Thoracic aorta (tissue), 2 donors: ENCODE measurements at regions not wholly inside any gene's neighbourhood (a gene's known extent, or its start where the extent isn't known, plus 50 kb on each side); places are given as distances from the start of the nearest gene placed in this dataset.
A peak's percentile ranks its signal among the peaks of the same experiment; 100 is the strongest.

Source experiments
- ATAC-seq: fragments of 150-250 bp; one replicate; pipeline ENCODE4 v1.8.0; 2017; ENCODE audit warnings: low read depth; ENCODE audit not compliant: insufficient number of reproducible peaks, low FRiP score
- DNase-seq: peaks from one replicate; pipeline ENCODE4 v3.0.0-alpha.2; 2020; ENCODE audit warnings: low spot score
- H3K27ac ChIP-seq, 2 donors: fragments of 200-600 bp; sonication (generic); 1 replicate in 1 of 2; 2 replicates in 1 of 2; pipeline ENCODE4 v1.5.1; 2016; ENCODE audit warnings: mild to moderate bottlenecking in 2 of 2, moderate library complexity in 2 of 2
- H3K27me3 ChIP-seq: fragments of 200-600 bp; sonication (generic); replicated peaks from 2 replicates; pipeline ENCODE4 v1.6.0; 2016; ENCODE audit warnings: mild to moderate bottlenecking; ENCODE audit not compliant: insufficient read depth
- H3K36me3 ChIP-seq: fragments of 200-600 bp; sonication (generic); one replicate; pipeline ENCODE4 v1.5.1; 2016
- H3K4me1 ChIP-seq, 2 donors: fragments of 200-600 bp; sonication (generic); 1 replicate in 1 of 2; 2 replicates in 1 of 2; pipeline versions ENCODE4 v1.5.1 to v1.6.0; 2016; ENCODE audit warnings: low read depth in 2 of 2, mild to moderate bottlenecking in 1 of 2; ENCODE audit not compliant: control insufficient read depth in 1 of 2
- H3K4me3 ChIP-seq: fragments of 200-600 bp; sonication (generic); 2 replicates; pipeline ENCODE4 v1.5.1; 2016; ENCODE audit warnings: mild to moderate bottlenecking
- H3K9me3 ChIP-seq: fragments of 200-600 bp; sonication (generic); 2 replicates; pipeline ENCODE4 v1.5.1; 2016
- TF ChIP-seq, protein P1 (sequence below): fragments of 200-600 bp; sonication (generic); IDR thresholded peaks from one replicate; pipeline ENCODE4 v1.5.1; 2019; ENCODE audit warnings: antibody characterized with exemption

DNA sequence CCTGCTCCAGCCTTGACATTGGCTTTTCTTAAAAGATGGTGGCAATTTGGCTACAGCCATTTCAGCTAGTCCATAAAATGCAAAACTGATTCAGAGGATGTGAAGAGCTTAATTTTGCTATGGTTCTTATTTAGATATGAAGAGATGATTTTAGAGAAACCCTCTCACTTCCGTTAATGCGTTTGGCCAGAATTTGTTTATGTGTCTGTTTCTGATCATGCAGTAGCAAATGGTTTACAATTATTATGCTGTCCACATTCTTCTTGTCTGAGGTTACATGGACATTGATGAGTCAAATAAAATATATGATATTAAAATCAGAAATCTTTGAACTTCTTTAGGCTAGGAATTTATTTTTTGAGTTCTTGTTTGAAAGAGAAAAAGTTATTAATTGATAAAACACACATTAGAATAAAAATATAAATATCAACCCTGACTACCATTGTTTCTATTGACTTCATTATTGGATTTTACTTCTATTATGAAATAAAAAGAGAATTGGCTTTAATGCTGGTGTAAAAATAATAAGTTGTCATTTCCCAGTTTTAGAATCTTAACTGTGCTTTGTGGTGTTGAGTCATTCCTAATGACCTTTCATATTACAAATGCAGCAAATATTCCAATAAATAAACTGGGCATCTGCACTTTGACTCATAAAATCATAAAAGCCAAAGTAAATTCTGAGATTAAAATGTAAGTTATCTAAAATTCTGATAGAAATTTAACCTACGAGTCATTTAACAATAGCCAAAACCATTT is 1286.0 kb upstream of the GJE1 start:
- Histone ChIP-seq H3K27ac (no peak overlapping the region), H3K27me3 (no peaks in the 10 kb centered on the region), H3K4me3 (no peak overlapping the region), H3K36me3 (no peaks in the 10 kb centered on the region), H3K4me1 (peaks cover 10 to 33% of the 10 kb centered on the region in 2 donors), H3K9me3 (no peaks in the 10 kb centered on the region)
- TF ChIP-seq, protein P1, sequence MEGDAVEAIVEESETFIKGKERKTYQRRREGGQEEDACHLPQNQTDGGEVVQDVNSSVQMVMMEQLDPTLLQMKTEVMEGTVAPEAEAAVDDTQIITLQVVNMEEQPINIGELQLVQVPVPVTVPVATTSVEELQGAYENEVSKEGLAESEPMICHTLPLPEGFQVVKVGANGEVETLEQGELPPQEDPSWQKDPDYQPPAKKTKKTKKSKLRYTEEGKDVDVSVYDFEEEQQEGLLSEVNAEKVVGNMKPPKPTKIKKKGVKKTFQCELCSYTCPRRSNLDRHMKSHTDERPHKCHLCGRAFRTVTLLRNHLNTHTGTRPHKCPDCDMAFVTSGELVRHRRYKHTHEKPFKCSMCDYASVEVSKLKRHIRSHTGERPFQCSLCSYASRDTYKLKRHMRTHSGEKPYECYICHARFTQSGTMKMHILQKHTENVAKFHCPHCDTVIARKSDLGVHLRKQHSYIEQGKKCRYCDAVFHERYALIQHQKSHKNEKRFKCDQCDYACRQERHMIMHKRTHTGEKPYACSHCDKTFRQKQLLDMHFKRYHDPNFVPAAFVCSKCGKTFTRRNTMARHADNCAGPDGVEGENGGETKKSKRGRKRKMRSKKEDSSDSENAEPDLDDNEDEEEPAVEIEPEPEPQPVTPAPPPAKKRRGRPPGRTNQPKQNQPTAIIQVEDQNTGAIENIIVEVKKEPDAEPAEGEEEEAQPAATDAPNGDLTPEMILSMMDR, result no peak
- DNase-seq (no peak), ATAC-seq (no peak)

DNA sequence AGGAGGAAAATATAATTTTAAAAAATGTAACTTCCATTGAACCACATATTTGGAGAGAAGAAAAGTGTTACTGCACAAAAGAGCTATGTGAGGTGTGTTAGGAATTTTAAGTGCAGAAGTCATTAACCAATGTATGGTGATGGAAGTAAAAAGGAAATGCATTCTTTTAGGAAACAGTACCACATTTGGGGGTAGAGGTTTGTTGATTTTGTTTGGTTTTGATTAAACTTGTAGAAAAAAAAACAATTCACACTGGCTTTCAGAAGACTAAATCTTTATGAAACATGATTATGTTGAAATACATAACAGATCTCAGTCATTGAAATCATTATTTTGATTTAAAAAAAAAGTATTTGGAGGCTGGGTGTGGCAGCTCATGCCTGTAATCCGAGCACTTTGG is 1287.0 kb upstream of the GJE1 start:
- no peak for ATAC-seq

DNA sequence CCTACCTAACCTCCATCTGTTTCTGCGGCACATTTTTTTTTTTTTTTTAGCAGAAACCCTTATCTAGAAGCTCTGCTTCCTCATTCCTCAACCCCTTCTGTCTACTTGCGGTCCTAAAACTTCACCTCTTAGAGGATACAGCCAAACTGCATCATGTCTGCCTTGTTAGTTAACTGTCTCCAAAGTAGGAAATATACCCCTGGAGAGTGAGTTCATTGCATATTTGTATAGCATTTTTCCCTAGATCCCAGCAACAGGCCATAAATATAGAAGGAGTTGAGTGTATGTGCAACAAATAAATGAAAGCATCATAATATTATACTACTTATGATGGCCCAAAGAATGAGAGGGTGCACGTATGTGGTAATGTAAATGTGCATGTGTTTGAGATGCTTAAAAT is 1288.6 kb upstream of the GJE1 start:
- Histone ChIP-seq H3K36me3 (no peaks in the 10 kb centered on the region), H3K27ac (no peak overlapping the region), H3K4me3 (no peak overlapping the region), H3K9me3 (no peaks in the 10 kb centered on the region), H3K4me1 (peaks cover 10 to 21% of the 10 kb centered on the region in 2 donors), H3K27me3 (no peaks in the 10 kb centered on the region)
- TF ChIP-seq, protein P1, result no peak
- DNase-seq, result no peak
- no peak for ATAC-seq

More for the DNA sequence above, 1287.0 kb upstream of the GJE1 start:
- TF ChIP-seq, protein P1, result no peak
- Histone ChIP-seq H3K27me3 (no peaks in the 10 kb centered on the region), H3K36me3 (no peaks in the 10 kb centered on the region), H3K4me1 (peaks cover 10 to 33% of the 10 kb centered on the region in 2 donors), H3K4me3 (no peak overlapping the region), H3K27ac (no peak overlapping the region), H3K9me3 (no peaks in the 10 kb centered on the region)
- no peak for DNase-seq

DNA sequence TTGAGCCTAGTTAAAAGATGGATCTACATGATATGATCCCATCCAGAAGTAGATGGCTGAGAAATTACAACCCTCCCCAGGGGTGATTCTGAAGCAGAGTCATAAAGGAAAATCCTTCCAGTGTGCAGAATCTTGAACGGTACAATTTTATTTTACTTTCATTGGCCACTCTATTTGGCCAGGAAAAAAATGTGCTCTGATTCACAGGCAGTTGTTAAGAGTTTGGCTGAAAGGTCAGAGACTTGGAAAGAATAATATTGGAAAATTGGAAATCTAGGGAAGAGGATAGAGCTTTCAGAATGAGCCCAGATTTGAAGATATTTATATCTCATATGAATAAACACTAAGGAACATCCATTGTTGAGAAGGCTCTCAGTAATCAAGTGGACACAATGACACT is 1299.3 kb upstream of the GJE1 start:
- peak; percentile 52 for ATAC-seq
- H3K27me3 ChIP-seq, result no peaks in the 10 kb centered on the region
- no peaks in the 10 kb centered on the region for H3K9me3 ChIP-seq
- H3K4me1 ChIP-seq, result peaks cover 10 to 32% of the 10 kb centered on the region in 2 donors
- no peak for DNase-seq
- H3K36me3 ChIP-seq, result no peaks in the 10 kb centered on the region
- no peak overlapping the region for H3K4me3 ChIP-seq
- H3K27ac ChIP-seq, result peak overlapping the region; percentile 38 to 57
- TF ChIP-seq, protein P1, result no peak

DNA sequence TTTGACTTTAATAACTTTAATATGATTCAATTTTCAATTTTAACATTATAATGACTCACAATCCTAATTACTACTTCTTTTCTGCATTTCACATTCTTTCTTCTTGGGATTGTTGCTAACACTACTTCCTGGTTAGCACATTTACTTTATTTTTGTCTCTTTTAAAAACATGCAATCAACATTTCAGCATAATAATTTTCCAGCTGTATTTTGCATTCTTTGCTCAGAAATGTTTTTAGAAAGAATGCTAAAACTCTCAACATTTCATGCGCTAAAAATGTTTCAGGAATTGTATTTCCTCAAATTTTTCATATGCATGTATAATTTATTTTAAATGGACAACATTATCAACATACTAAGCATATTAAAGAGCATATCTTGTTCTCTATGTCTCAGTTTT is 1302.1 kb upstream of the GJE1 start:
- Histone ChIP-seq H3K4me3 (no peak overlapping the region), H3K4me1 (peaks cover 10 to 32% of the 10 kb centered on the region in 2 donors), H3K27ac (peak overlapping the region in 1 of 2 donors; percentile 33), H3K9me3 (no peaks in the 10 kb centered on the region), H3K27me3 (no peaks in the 10 kb centered on the region), H3K36me3 (no peaks in the 10 kb centered on the region)
- DNase-seq, result no peak
- ATAC-seq, result no peak
- TF ChIP-seq, protein P1, result no peak
